Activated CD4-positive, alpha-beta T cell treated with anti-CD3 and anti-CD28 coated beads, Interleukin-2, amount 50 U/mL, for 1 hour (primary cell): ENCODE measurements at regions not wholly inside any gene's neighbourhood (a gene's known extent, or its start where the extent isn't known, plus 50 kb on each side); places are given as distances from the start of the nearest gene placed in this dataset.
A peak's percentile ranks its signal among the peaks of the same experiment; 100 is the strongest.

Experiments
- DNase-seq: peaks from one replicate; pipeline ENCODE4 v3.0.0-alpha.2; 2020

GRCh38 chr6:134519465-134519864, 201.6 kb upstream of the SGK1 start:
- DNase-seq: peak; percentile 41

- no peak for DNase-seq
Observed at GRCh38 chr6:134517868-134518267, 200.0 kb upstream of the SGK1 start.

GRCh38 chr6:134517145-134517658, 199.3 kb upstream of the SGK1 start:
- DNase-seq: no peak

DNA sequence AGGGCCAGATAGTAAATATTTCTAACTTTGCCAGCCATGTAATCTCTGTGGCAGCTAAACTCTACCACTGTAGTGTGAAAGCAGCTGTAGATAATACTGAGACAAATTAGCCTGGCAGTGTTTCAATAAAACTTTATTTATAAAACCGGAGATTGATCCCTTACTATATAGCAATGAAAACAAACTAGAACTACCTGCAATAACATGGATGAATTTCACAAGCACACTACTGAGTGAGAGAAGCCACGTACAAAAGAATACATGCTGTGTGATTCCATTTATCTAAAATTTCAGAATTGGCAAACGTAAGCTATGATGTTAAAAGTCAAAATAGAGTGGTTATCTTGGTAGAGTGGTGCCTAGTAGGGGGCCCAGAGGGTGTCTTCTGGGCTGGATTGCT, 198.7 kb upstream of the SGK1 start:
- no peak for DNase-seq

- DNase-seq: no peak
Observed at GRCh38 chr6:134515986-134516385, 198.1 kb upstream of the SGK1 start.

- no peak for DNase-seq
Observed at GRCh38 chr6:134512981-134513391, 195.1 kb upstream of the SGK1 start.

GRCh38 chr6:134511984-134512683, 194.2 kb upstream of the SGK1 start:
- DNase-seq: no peak

DNA sequence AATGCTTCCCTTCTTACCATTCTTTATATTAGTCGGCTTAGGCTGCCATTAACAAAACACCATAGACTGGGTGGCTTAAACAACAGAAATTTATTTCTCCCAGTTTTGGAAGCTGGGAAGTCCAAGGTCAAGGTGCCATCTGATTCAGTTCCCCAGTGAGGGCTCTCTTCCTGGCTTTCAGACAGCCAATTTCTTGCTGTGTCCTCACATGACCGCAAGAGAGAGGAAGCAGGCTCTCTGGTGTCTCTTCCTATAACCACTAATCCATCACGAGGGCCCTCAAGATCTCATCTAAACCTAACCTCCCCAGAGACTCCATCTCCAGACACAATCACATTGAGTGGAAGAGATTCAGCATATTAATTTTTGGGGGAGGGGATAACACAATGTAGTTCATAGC, 193.0 kb upstream of the SGK1 start:
- no peak for DNase-seq

- no peak for DNase-seq
Observed at GRCh38 chr6:134510142-134510541, 192.2 kb upstream of the SGK1 start.

GRCh38 chr6:134508862-134509498, 191.1 kb upstream of the SGK1 start:
- no peak for DNase-seq

- DNase-seq: no peak
Observed at GRCh38 chr6:134506162-134506561, 188.2 kb upstream of the SGK1 start.

DNA sequence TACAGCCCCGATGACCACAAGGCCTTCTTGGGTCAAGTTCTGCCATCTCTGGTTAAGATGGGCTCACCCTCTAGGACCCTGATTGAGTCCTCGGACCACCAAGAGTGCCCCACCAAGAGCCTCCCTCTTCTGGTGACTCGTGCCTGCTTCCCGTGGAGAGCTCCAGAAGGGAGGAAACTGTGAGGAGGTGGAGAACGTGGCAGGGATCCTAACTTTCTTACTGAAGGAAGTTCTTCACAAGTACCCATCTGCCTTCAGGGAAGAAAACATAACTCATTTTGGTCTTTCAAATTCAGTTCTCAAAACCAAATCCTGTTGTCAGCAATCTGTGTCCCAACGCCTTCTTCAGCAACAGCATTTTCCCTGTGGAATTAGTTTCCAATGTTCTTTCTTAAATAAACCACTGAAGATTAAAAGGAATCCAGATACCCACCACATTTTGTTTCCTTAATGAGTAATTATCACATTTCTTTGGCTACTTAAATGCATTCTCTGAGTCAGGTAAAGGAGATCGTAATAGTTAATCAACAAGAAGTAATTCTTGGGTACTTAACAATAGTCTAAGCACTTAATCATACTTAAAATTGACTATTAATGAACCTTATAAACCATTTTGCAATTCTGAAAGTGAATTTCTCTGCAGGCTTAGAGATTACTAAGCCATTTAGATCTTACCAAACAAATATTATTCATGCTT, 185.8 kb upstream of the SGK1 start:
- no peak for DNase-seq

GRCh38 chr6:134502614-134503549, 185.0 kb upstream of the SGK1 start:
- DNase-seq: no peak

DNA sequence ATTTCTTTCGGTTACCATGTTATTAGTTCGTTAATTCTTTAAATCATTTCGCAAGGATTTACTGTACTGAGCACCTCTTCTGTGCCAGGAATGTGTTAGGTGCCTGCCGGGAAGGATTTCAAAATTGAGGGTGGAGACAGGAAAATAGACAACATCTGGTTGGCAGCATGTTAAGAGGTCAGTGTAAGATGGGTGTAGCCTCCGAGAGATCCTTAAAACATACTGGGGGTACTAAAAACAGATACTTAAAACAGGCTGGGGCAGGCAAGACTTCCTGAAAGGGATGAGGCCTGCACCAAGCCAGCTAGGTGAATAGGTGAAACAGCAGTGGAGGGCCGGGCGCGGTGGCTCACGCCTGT, 178.0 kb upstream of the SGK1 start:
- no peak for DNase-seq

DNA sequence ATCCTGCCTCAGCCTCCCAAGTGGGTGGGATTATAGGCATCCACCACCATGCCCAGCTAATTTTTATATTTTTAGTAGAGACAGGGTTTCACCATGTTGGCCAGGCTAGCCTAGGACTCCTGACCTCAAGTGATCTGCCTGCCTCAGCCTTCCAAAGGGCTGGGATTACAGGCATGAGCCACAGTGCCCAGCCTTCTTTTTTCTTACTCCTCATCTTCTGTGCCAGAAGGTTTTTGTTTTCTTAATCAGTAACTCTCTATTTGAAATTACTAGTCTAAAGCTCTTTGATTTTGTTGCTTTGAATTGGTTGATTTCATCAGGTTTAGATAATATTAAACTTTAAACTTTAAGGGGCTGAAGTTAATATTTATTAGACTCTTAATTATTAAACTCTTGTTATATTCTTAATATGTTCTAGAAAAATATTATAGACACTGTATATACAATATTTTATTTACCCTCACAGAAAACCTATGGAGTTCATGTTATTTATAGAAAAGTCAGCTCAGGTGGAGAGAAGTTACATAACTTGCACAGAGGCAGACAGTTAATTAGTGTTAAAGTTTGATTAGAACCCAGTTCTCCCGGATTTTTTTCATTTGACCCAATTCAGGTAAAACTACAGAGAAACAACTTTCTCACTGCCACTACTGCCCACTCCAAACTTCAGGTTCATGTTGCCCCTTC, 177.4 kb upstream of the SGK1 start:
- DNase-seq: no peak

DNA sequence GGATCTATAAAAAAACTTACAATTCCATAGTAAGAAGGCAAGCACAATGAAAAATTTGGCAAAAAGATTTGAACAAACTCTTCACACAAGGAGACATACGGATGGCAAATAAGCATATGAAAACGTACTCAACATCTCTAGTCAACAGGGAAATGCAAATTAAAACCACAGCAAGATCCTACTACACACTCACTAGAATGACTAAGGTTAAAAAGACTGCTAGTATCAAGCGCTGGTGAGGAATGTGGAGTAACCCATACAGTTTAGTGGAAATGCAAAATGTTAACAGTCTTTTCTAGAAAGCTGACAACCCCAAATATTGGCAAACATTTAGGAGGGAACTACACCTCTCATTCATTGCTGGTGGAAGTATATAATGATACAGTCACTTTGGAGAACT, 175.9 kb upstream of the SGK1 start:
- no peak for DNase-seq

DNA sequence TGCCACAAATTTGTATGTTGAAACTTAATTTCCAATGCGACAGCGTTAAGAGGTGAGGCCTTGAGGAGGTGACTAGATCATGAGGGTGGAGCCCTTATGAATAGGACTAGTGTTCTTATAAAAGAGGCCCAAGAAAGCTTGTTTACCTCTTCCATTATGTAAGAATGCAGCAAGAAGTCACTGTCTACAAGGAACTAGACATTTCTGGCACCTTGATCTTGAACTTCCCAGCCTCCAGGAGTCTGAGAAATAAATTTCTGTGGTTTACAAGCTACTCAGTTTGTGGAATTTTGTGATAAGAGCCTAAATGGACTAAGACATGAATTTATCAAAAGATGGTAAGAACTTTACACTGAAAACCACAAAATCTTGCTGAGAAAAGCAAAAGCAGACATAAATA, 173.6 kb upstream of the SGK1 start:
- DNase-seq: no peak

DNA sequence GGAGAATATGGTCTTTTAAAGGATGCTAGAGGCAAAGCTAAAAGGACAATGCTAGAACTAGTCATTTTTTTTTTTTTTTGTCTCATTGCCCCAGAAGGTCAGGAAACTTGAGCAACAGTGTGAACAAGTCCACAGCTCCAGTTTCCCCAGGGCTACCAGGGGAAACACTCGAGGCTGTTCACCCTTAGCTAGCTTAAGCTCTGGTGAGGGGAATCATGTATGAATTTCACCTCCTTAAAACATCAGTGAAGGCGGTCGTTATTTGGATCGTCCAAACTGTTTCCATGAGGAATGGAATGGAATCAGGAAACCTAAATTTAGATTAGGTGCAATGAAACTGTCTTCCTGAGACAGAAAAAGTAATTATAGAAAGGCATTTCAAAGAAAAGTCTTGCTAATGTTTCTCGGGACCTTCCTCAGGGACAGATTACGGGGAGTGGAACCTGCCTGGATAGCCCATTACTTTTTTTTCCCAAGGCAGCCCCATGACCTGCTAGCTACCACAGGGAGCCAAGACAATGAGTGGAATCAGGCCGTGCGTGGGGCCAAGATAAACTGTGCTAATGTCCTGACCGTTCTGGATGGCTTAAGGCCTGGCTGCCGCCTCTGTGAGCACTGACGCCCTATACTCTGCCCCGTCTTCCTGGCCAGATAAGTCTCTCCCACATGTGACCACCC, 164.8 kb upstream of the SGK1 start:
- no peak for DNase-seq

DNA sequence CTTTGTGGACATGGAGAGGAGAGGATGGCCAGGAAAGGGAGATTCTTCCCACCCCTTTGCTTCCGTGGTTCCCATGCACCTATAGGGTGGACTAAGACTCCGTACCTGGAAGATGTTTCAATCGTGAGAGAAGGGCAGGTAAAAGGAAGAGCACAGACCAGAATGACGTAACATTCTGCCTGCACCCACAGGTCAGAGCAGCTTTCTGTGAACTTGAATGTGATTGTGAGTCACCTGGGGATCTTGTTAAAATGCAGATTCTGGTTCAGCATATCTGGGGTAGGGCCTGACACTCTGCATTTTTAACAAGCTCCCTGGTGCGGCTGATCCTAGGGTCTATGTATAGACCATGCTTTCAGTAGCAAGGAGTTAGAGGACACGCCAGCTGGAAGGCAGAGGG, 164.1 kb upstream of the SGK1 start:
- no peak for DNase-seq

DNA sequence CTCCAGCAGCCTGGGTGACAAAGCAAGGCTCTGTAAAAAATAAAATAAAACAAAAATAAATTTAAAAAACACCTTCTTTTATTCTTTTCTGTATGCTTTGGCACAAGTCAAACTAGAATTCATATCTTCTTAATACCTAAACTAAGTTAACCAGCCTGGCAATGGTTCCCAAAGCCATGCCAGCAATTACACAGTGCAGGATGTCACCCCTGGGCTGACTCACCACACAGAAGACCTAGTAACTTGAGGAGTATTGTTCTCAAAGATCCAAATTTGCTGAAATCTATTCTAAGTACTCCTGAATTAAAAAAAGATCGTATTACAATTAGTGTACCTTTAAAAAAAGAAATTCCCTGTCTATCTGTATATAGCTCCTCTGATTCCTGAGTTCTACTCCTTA, 162.7 kb upstream of the SGK1 start:
- DNase-seq: no peak

- no peak for DNase-seq
Observed at GRCh38 chr6:134478764-134479399, 161.0 kb upstream of the SGK1 start.
